Stomach (tissue), 8 donors: ENCODE measurements at regions not wholly inside any gene's neighbourhood (a gene's known extent, or its start where the extent isn't known, plus 50 kb on each side); places are given as distances from the start of the nearest gene placed in this dataset.

ENCODE experiments used
- DNase-seq, 2 donors: peaks; one replicate each; pipeline versions ENCODE4 v3.0.0 to v3.0.0-alpha.2; 2013 to 2019
- H3K27ac ChIP-seq, 5 donors: fragments of 200-600 bp in 4 of 5; sonication (generic) in 4 of 5; one replicate each; pipeline ENCODE4 v1.5.1; 2013 to 2019; ENCODE audit warnings: mild to moderate bottlenecking in 1 of 5, moderate library complexity in 1 of 5
- H3K27me3 ChIP-seq, 3 donors: fragments of 200-600 bp; sonication (generic); one replicate each; pipeline ENCODE4 v1.5.1; 2017 to 2019; ENCODE audit warnings: mixed run types in 1 of 3
- H3K36me3 ChIP-seq, 4 donors: fragments of 200-600 bp; sonication (generic); 1 replicate in 3 of 4; 2 replicates in 1 of 4; pipeline ENCODE4 v1.5.1; 2016 to 2019
- H3K4me1 ChIP-seq, 4 donors: fragments of 200-600 bp; sonication (generic); one replicate each; pipeline ENCODE4 v1.5.1; 2016 to 2019
- H3K4me3 ChIP-seq, 4 donors: fragments of 200-600 bp; sonication (generic) in 3 of 4; one replicate each; pipeline ENCODE4 v1.5.1; 2016 to 2019; ENCODE audit warnings: mild to moderate bottlenecking in 1 of 4
- H3K9me3 ChIP-seq, 4 donors: fragments of 200-600 bp; sonication (generic); one replicate each; pipeline ENCODE4 v1.5.1; 2016 to 2019
- CTCF ChIP-seq, 7 experiments: fragments of 450-650 bp in 4 of 7; fragments of 200-600 bp in 3 of 7; sonication (generic) in 3 of 7; IDR thresholded peaks; one replicate each; pipeline ENCODE4 v1.5.1; 2016 to 2019; ENCODE audit warnings: antibody characterized with exemption in 7 of 7, control low read depth in 2 of 7, mild to moderate bottlenecking in 1 of 7
- EP300 ChIP-seq: sonication (generic); formaldehyde crosslinking; IDR thresholded peaks from one replicate; pipeline ENCODE4 v1.6.1; 2017; ENCODE audit warnings: antibody characterized with exemption
- POLR2A ChIP-seq, 4 donors: fragments of 450-650 bp; IDR thresholded peaks; one replicate each; pipeline ENCODE4 v1.6.1; 2016; ENCODE audit warnings: antibody characterized with exemption in 4 of 4, control low read depth in 2 of 4, mild to moderate bottlenecking in 1 of 4, moderate library complexity in 1 of 4
- POLR2AphosphoS5 ChIP-seq, 3 donors: sonication (generic); formaldehyde crosslinking; IDR thresholded peaks; one replicate each; pipeline ENCODE4 v1.6.1; 2016; ENCODE audit warnings: antibody characterized with exemption in 3 of 3
- WGBS, 5 donors: extraction: QIAGEN DNeasy Blood & Tissue Kit in 3 of 5; methylation state at CpG; one replicate each; pipeline versions ENCODE4 v1.1.5 to v1.1.7; 2013 to 2018; 5-methylcytosine and 5-hydroxymethylcytosine counted together
- intact Hi-C: fragments of 100-400 bp; cut with DNase I; formaldehyde crosslinking; loops from one replicate; pipeline ENCODE4 v1.15.1; 2023; ENCODE audit warnings: low total_unique reads
- donor health status: healthy with polysubstance abuse.
- donor health status: Bipolar disorder and iron deficiency.
- donor health status: healthy.

DNA sequence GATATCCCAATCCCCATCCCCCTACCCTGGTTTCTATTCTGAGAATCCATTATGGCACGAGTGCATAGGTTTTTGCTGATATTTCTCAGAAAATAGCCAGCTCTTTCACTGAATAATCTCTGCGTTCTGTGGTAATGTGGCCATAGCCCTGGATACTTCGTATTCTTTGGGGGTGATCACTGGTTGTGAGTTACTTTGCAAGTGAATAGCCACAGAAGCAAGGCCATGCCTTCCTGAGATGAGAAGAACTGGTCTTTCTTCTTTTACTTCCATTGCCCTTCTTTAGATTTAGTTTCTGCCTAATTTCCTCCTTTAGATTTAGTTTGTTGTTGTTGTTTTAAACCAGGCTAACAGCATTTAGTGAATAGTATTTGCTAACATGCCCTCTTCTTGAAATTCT lies 323.4 kb downstream of the CDC14C start:
- Histone ChIP-seq H3K36me3 (no peaks in the 10 kb centered on the region), H3K4me3 (no peak overlapping the region), H3K27me3 (no peaks in the 10 kb centered on the region), H3K9me3 (no peaks in the 10 kb centered on the region), H3K27ac (no peak overlapping the region), H3K4me1 (no peaks in the 10 kb centered on the region)
- 52 to 73% (median 69%) methylated on average over 3 of the region's 3 CpGs for WGBS, 5 donors
- TF ChIP-seq EP300 = no peak
- TF ChIP-seq POLR2A (IDR thresholded peaks at IDR 0.05) = no peak
- TF ChIP-seq POLR2AphosphoS5 (IDR thresholded peaks at IDR 0.05) = no peak
- no peak for TF ChIP-seq CTCF (IDR thresholded peaks at IDR 0.05)
- DNase-seq = no peak
- intact Hi-C loops = no loop called here

- Histone ChIP-seq H3K4me1 (no peaks in the 10 kb centered on the region), H3K36me3 (no peaks in the 10 kb centered on the region), H3K9me3 (no peaks in the 10 kb centered on the region), H3K27ac (no peak overlapping the region), H3K4me3 (no peak overlapping the region), H3K27me3 (no peaks in the 10 kb centered on the region)
- intact Hi-C loops = no loop called here
- no peak for DNase-seq
- TF ChIP-seq POLR2A (IDR thresholded peaks at IDR 0.05) = no peak
- TF ChIP-seq CTCF (IDR thresholded peaks at IDR 0.05) = no peak
- TF ChIP-seq POLR2AphosphoS5 (IDR thresholded peaks at IDR 0.05) = no peak
- no peak for TF ChIP-seq EP300
- WGBS, 5 donors = 44 to 66% (median 59%) methylated on average over 3 of the region's 3 CpGs
Observed at GRCh38 chr7:49255054-49255453, 330.7 kb downstream of the CDC14C start.

DNA sequence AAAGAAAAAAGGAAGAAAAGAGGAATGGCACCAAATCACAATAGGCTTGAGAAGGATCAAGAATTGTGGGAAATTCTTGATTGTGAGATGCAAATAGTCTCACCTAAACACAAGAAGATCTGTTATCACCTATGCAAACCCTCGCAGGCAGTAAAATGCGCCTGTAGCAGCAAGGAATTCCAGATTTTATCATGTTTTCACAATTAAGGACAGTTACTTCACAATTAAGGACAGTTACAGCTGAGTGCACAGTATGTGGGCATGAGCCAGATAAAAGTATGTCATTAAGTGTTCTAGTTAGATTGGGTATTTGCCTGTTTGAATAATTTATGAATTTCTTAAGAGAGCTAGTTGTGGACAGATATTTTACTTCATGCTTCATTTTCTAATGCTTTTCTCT lies 336.2 kb downstream of the CDC14C start:
- Histone ChIP-seq H3K4me1 (no peaks in the 10 kb centered on the region), H3K9me3 (no peaks in the 10 kb centered on the region), H3K4me3 (no peak overlapping the region), H3K27me3 (no peaks in the 10 kb centered on the region), H3K27ac (no peak overlapping the region), H3K36me3 (no peaks in the 10 kb centered on the region)
- intact Hi-C loops = no loop called here
- TF ChIP-seq CTCF (IDR thresholded peaks at IDR 0.05) (no peak), EP300 (no peak), POLR2A (IDR thresholded peaks at IDR 0.05) (no peak), POLR2AphosphoS5 (IDR thresholded peaks at IDR 0.05) (no peak)
- no peak for DNase-seq
- 42 to 61% (median 54%) methylated on average over 2 of the region's 2 CpGs for WGBS, 5 donors

GRCh38 chr7:49261928-49262327 lies 337.6 kb downstream of the CDC14C start:
- Histone ChIP-seq H3K36me3 (no peaks in the 10 kb centered on the region), H3K27ac (no peak overlapping the region), H3K4me3 (no peak overlapping the region), H3K4me1 (no peaks in the 10 kb centered on the region), H3K9me3 (no peaks in the 10 kb centered on the region), H3K27me3 (no peaks in the 10 kb centered on the region)
- no peak for DNase-seq
- 87 to 91% (median 89%) methylated on average over 6 of the region's 6 CpGs for WGBS, 5 donors
- intact Hi-C loops = no loop called here
- TF ChIP-seq CTCF (IDR thresholded peaks at IDR 0.05) (no peak), POLR2A (IDR thresholded peaks at IDR 0.05) (no peak), POLR2AphosphoS5 (IDR thresholded peaks at IDR 0.05) (no peak), EP300 (no peak)
